GM12878 (cell line): ENCODE measurements at regions not wholly inside any gene's neighbourhood (a gene's known extent, or its start where the extent isn't known, plus 50 kb on each side); places are given as distances from the start of the nearest gene placed in this dataset.

Experiments
- ATAC-seq: fragments of 200-7000 bp; cut with Tn5 transposase; 3 replicates; pipeline ENCODE4 v1.9.1; 2020; ENCODE audit warnings: mild to moderate bottlenecking, moderate library complexity
- BruUV-seq: library from RNA; stranded (reverse); fragments of 400-500 nt; replicated peaks from 2 replicates; lab custom pipeline; 2021; lab: Mats Ljungman, UMichigan
- CTCF ChIA-PET: fragments of 300-600 bp; sonication (Branson Sonifier 250); formaldehyde crosslinking; extraction: SDS; loops from one replicate; lab custom pipeline; 2021; ENCODE audit warnings: inconsistent platforms; lab: Yijun Ruan, JAX
- POLR2A ChIA-PET: fragments of 350-600 bp; formaldehyde crosslinking; extraction: SDS; loops from one replicate; lab custom pipeline; 2021; ENCODE audit warnings: inconsistent platforms; lab: Charles Lee
- RAD21 ChIA-PET: fragments of 300-600 bp; sonication (Branson Sonifier 250); formaldehyde crosslinking; loops from one replicate; lab custom pipeline; 2023; ENCODE audit warnings: antibody characterized with exemption; ENCODE audit not compliant: unreplicated experiment; lab: Charles Lee
- SMC1A ChIA-PET: fragments of 300-600 bp; sonication (Branson Sonifier 250); formaldehyde crosslinking; loops from one replicate; lab custom pipeline; 2023; ENCODE audit not compliant: unreplicated experiment, uncharacterized antibody; lab: Charles Lee
- DNase-seq: peaks from one replicate; pipeline ENCODE4 v3.0.0-alpha.2; 2011; ENCODE audit warnings: low read depth, low spot score
- FAIRE-seq: peaks from 3 replicates; lab custom pipeline; 2011; peaks lifted over from hg19 to GRCh38; lab: Jason Lieb, UNC
- H2AFZ ChIP-seq: 2 replicates; pipeline ENCODE4 v1.6.0; 2011; ENCODE audit warnings: low read depth, low read length, control low read depth; ENCODE audit not compliant: control insufficient read depth
- H3K27ac ChIP-seq: 2 replicates; pipeline ENCODE4 v1.5.1; 2011; ENCODE audit warnings: control low read depth; ENCODE audit not compliant: control insufficient read depth, insufficient read depth
- H3K27me3 ChIP-seq, 2 experiments: replicated peaks in 1 of 2; 2 replicates each; pipeline versions ENCODE4 v1.6.0 to v1.6.1; 2011; ENCODE audit warnings: low read length in 1 of 2; ENCODE audit not compliant: control insufficient read depth in 2 of 2, insufficient read depth in 2 of 2
- H3K36me3 ChIP-seq, 2 experiments: 2 replicates each; pipeline ENCODE4 v1.5.1; 2011; ENCODE audit warnings: low read length in 1 of 2; ENCODE audit not compliant: control insufficient read depth in 2 of 2, insufficient read depth in 2 of 2
- H3K4me1 ChIP-seq: 2 replicates; pipeline ENCODE4 v1.6.1; 2011; ENCODE audit warnings: mild to moderate bottlenecking, low read length, moderate library complexity, mixed read lengths; ENCODE audit not compliant: control insufficient read depth, insufficient read depth
- H3K4me2 ChIP-seq: 2 replicates; pipeline ENCODE4 v1.6.0; 2011; ENCODE audit warnings: control low read depth; ENCODE audit not compliant: control insufficient read depth, insufficient read depth
- H3K4me3 ChIP-seq: fragments of 200-600 bp; sonication (generic); 2 replicates; pipeline ENCODE4 v1.5.1; 2016
- H3K79me2 ChIP-seq: 2 replicates; pipeline ENCODE4 v1.6.0; 2011; ENCODE audit warnings: low read length; ENCODE audit not compliant: control insufficient read depth, insufficient read depth
- H3K9ac ChIP-seq: 2 replicates; pipeline ENCODE4 v1.8.0; 2011; ENCODE audit warnings: low read length, control low read depth, mixed read lengths; ENCODE audit not compliant: control insufficient read depth, insufficient read depth
- H3K9me3 ChIP-seq: replicated peaks from 3 replicates; pipeline ENCODE4 v1.5.1; 2011; ENCODE audit warnings: mild to moderate bottlenecking, low read length; ENCODE audit not compliant: control insufficient read depth, insufficient read depth
- H4K20me1 ChIP-seq: 2 replicates; pipeline ENCODE4 v1.6.0; 2011; ENCODE audit not compliant: control insufficient read depth, insufficient read depth
- BACH1 ChIP-seq: fragments of 450-650 bp; IDR thresholded peaks from 2 replicates; pipeline ENCODE4 v1.6.1; 2017; ENCODE audit warnings: mild to moderate bottlenecking, borderline replicate concordance
- CBX5 ChIP-seq: sonication (generic); IDR thresholded peaks from 2 replicates; pipeline ENCODE4 v1.6.1; 2016; ENCODE audit warnings: low read depth, moderate library complexity, mild to moderate bottlenecking, inconsistent platforms
- CEBPZ ChIP-seq: fragments of 150-350 bp; IDR thresholded peaks from 2 replicates; pipeline ENCODE4 v1.6.1; 2016; ENCODE audit warnings: low read depth, low read length
- E2F4 ChIP-seq: IDR thresholded peaks from 2 replicates; pipeline ENCODE4 v1.6.1; 2012; ENCODE audit warnings: low read depth, low read length, improper control_type of control experiment
- E2F8 ChIP-seq: fragments of 450-650 bp; IDR thresholded peaks from 2 replicates; pipeline ENCODE4 v1.6.1; 2018; ENCODE audit warnings: mild to moderate bottlenecking, low read depth, moderate library complexity; ENCODE audit not compliant: partially characterized antibody
- GATAD2B ChIP-seq: fragments of 450-650 bp; conservative IDR thresholded peaks from 2 replicates; pipeline ENCODE4 v1.6.1; 2017; ENCODE audit warnings: low read depth, mild to moderate bottlenecking, moderate library complexity
- IKZF2 ChIP-seq, 2 experiments: fragments of 450-650 bp; IDR thresholded peaks; 2 replicates each; pipeline ENCODE4 v1.6.1; 2017; ENCODE audit warnings: mild to moderate bottlenecking in 2 of 2, moderate library complexity in 2 of 2
- NBN ChIP-seq: fragments of 450-650 bp; IDR thresholded peaks from 2 replicates; pipeline ENCODE4 v1.6.1; 2016
- POLR2A ChIP-seq: IDR thresholded peaks from 2 replicates; pipeline ENCODE4 v1.6.1; 2011; ENCODE audit warnings: low read depth, mild to moderate bottlenecking, low read length
- RAD51 ChIP-seq: fragments of 450-650 bp; IDR thresholded peaks from 2 replicates; pipeline ENCODE4 v1.6.1; 2016; ENCODE audit warnings: moderate library complexity, mild to moderate bottlenecking, inconsistent platforms
- SPI1 ChIP-seq: IDR thresholded peaks from 2 replicates; pipeline ENCODE4 v1.6.1; 2011; ENCODE audit warnings: low read depth, mild to moderate bottlenecking, low read length, moderate library complexity, borderline replicate concordance; ENCODE audit not compliant: insufficient read depth
- SREBF1 ChIP-seq: IDR thresholded peaks from 2 replicates; pipeline ENCODE4 v1.6.1; 2012; ENCODE audit warnings: mild to moderate bottlenecking, low read length
- SREBF2 ChIP-seq: IDR thresholded peaks from 2 replicates; pipeline ENCODE4 v1.6.1; 2012; ENCODE audit warnings: mild to moderate bottlenecking, low read length
- TAF1 ChIP-seq: IDR thresholded peaks from 2 replicates; pipeline ENCODE4 v1.6.1; 2011; ENCODE audit warnings: mild to moderate bottlenecking, low read depth, low read length, borderline replicate concordance
- TCF3 ChIP-seq: IDR thresholded peaks from 2 replicates; pipeline ENCODE4 v1.6.1; 2012; ENCODE audit warnings: low read depth, mild to moderate bottlenecking, low read length, borderline replicate concordance; ENCODE audit not compliant: insufficient read depth
- ZBTB33 ChIP-seq: fragments of 450-650 bp; IDR thresholded peaks from 2 replicates; pipeline ENCODE4 v1.6.1; 2017; ENCODE audit warnings: mild to moderate bottlenecking
- ZNF207 ChIP-seq: fragments of 450-650 bp; IDR thresholded peaks from 2 replicates; pipeline ENCODE4 v1.6.1; 2014; ENCODE audit warnings: antibody characterized with exemption, mild to moderate bottlenecking, borderline replicate concordance
- ZNF274 ChIP-seq: IDR thresholded peaks from one replicate; pipeline ENCODE4 v1.8.0; 2011; ENCODE audit not compliant: insufficient read length, insufficient read depth
- WGBS: methylation state at CpG from one replicate; pipeline ENCODE4 v1.1.6; 2016; ENCODE audit warnings: low lambda C conversion rate; ENCODE audit not compliant: insufficient replicate concordance, insufficient coverage; ENCODE audit errors: missing lambda C conversion rate; 5-methylcytosine and 5-hydroxymethylcytosine counted together
- in situ Hi-C: fragments of 300-500 bp; cut with MboI; formaldehyde crosslinking; loops from 9 replicates; pipeline ENCODE4 v1.14.3; 2018; ENCODE audit warnings: mixed read lengths
- intact Hi-C: fragments of 100-400 bp; cut with micrococcal nuclease; formaldehyde crosslinking; loops from one replicate; pipeline ENCODE4 v1.14.2; 2022; ENCODE audit not compliant: unreplicated experiment

GRCh38 chr5:3738919-3739318, 143.3 kb downstream of the IRX1 start:
- ChIA-PET CTCF (no interaction called here), POLR2A (no interaction called here), SMC1A (no interaction called here), RAD21 (no interaction called here)
- H3K36me3 ChIP-seq = no peaks in the 10 kb centered on the region
- no peaks in the 10 kb centered on the region for H4K20me1 ChIP-seq
- intact Hi-C loops (no loop called here), in situ Hi-C loops (no loop called here)
- H2AFZ ChIP-seq = no peak overlapping the region
- H3K4me1 ChIP-seq = no peaks in the 10 kb centered on the region
- no TSS peak for BruUV-seq
- ATAC-seq = no peak
- H3K4me2 ChIP-seq = no peak overlapping the region
- no peak overlapping the region for H3K27ac ChIP-seq
- FAIRE-seq = no peak
- H3K9me3 ChIP-seq = no peaks in the 10 kb centered on the region; the same call in 1 of the 3 replicates
- H3K27me3 ChIP-seq = no peaks in the 10 kb centered on the region
- no peak for DNase-seq
- no peak overlapping the region for H3K9ac ChIP-seq
- H3K79me2 ChIP-seq = no peaks in the 10 kb centered on the region
- TF ChIP-seq GATAD2B = no peak
- no peak for TF ChIP-seq IKZF2 (IDR thresholded peaks at IDR 0.05)
- no peak for TF ChIP-seq E2F8
- no peak for TF ChIP-seq ZNF274
- no peak for TF ChIP-seq E2F4
- TF ChIP-seq SREBF2 = no peak
- no peak for TF ChIP-seq BACH1
- no peak for TF ChIP-seq SREBF1
- no peak for TF ChIP-seq SPI1
- no peak for TF ChIP-seq ZBTB33
- TF ChIP-seq TAF1 = no peak
- TF ChIP-seq CEBPZ = no peak
- no peak for TF ChIP-seq POLR2A
- TF ChIP-seq TCF3 = no peak
- no peak for TF ChIP-seq CBX5
- no peak for TF ChIP-seq ZNF207
- no peak for TF ChIP-seq NBN
- no peak for TF ChIP-seq RAD51
- TF ChIP-seq, all 136 proteins: peak for 0
- H3K4me3 ChIP-seq = no peak overlapping the region
- WGBS = 18% methylated on average over 3 of the region's 3 CpGs
